ENCODE measurements at regions not wholly inside any gene's neighbourhood (a gene's known extent, or its start where the extent isn't known, plus 50 kb on each side); places are given as distances from the start of the nearest gene placed in this dataset.

- TF ChIP-seq CTCF (IDR thresholded peaks at IDR 0.05), result no peak
- 89 to 90% methylated on average over 6 of the region's 6 CpGs for WGBS, 2 donors
- Histone ChIP-seq H3K27ac (no peak overlapping the region), H3K27me3 (no peaks in the 10 kb centered on the region), H3K4me1 (no peaks in the 10 kb centered on the region), H3K36me3 (no peaks in the 10 kb centered on the region), H3K9me3 (no peaks in the 10 kb centered on the region), H3K4me3 (replicated peaks in 1 of 3) (no peak overlapping the region)
- no peak for DNase-seq
- intact Hi-C loops (cut with DNase I), result no loop called here
Measured at GRCh38 chr19:13629687-13630357, 123.5 kb upstream of the CACNA1A start.

GRCh38 chr19:13627531-13627930, 121.3 kb upstream of the CACNA1A start:
- Histone ChIP-seq H3K4me3 (replicated peaks in 1 of 3) (no peak overlapping the region), H3K27ac (no peak overlapping the region), H3K4me1 (no peaks in the 10 kb centered on the region), H3K9me3 (no peaks in the 10 kb centered on the region), H3K27me3 (no peaks in the 10 kb centered on the region), H3K36me3 (no peaks in the 10 kb centered on the region)
- TF ChIP-seq POLR2A (IDR thresholded peaks at IDR 0.05) (no peak), CTCF (IDR thresholded peaks at IDR 0.05) (no peak)
- WGBS, 2 donors, result 87% methylated on average over 5 of the region's 5 CpGs
- DNase-seq, result no peak
- intact Hi-C loops (cut with DNase I), result no loop called here

- H3K27me3 ChIP-seq, result no peaks in the 10 kb centered on the region
- no peaks in the 10 kb centered on the region for H3K36me3 ChIP-seq
- 26 to 29% methylated on average over 28 of the region's 28 CpGs for WGBS, 2 donors
- H3K4me1 ChIP-seq, result no peaks in the 10 kb centered on the region
- TF ChIP-seq POLR2A (IDR thresholded peaks at IDR 0.05) (no peak), CTCF (IDR thresholded peaks at IDR 0.05) (no peak)
- H3K9me3 ChIP-seq, result no peaks in the 10 kb centered on the region
- intact Hi-C loops (cut with DNase I), result no loop called here
- no peak for DNase-seq
- no peak overlapping the region for H3K27ac ChIP-seq
- H3K4me3 ChIP-seq (replicated peaks in 1 of 3), result no peak overlapping the region
Measured at GRCh38 chr19:13623716-13624710, 117.7 kb upstream of the CACNA1A start.

GRCh38 chr19:13622766-13623715, 116.8 kb upstream of the CACNA1A start:
- TF ChIP-seq POLR2A (IDR thresholded peaks at IDR 0.05) (no peak), CTCF (IDR thresholded peaks at IDR 0.05) (no peak)
- 40 to 43% methylated on average over 18 of the region's 18 CpGs for WGBS, 2 donors
- Histone ChIP-seq H3K4me3 (replicated peaks in 1 of 3) (no peak overlapping the region), H3K9me3 (no peaks in the 10 kb centered on the region), H3K27ac (no peak overlapping the region), H3K27me3 (no peaks in the 10 kb centered on the region), H3K36me3 (no peaks in the 10 kb centered on the region), H3K4me1 (no peaks in the 10 kb centered on the region)
- no peak for DNase-seq
- intact Hi-C loops (cut with DNase I), result no loop called here

Measured in thyroid gland (tissue), 4 donors.